Transverse colon (tissue), 3 donors: ENCODE measurements at regions not wholly inside any gene's neighbourhood (a gene's known extent, or its start where the extent isn't known, plus 50 kb on each side); places are given as distances from the start of the nearest gene placed in this dataset.

Experiments used
- CTCF ChIP-seq, 5 experiments: fragments of 200-600 bp in 3 of 5; fragments of 450-650 bp in 2 of 5; sonication (generic) in 3 of 5; IDR thresholded peaks; 1 replicate in 2 of 5; 2 replicates in 3 of 5; pipeline ENCODE4 v1.5.1; 2016 to 2017; ENCODE audit warnings: antibody characterized with exemption in 5 of 5, inconsistent platforms in 3 of 5, mild to moderate bottlenecking in 2 of 5, moderate library complexity in 1 of 5
- EP300 ChIP-seq: sonication (generic); formaldehyde crosslinking; IDR thresholded peaks from one replicate; pipeline ENCODE4 v1.6.1; 2017; ENCODE audit warnings: antibody characterized with exemption, low read depth
- POLR2A ChIP-seq: fragments of 450-650 bp; IDR thresholded peaks from one replicate; pipeline ENCODE4 v1.6.1; 2016; ENCODE audit warnings: antibody characterized with exemption, mild to moderate bottlenecking, moderate library complexity

GRCh38 chr15:94734460-94734859 is 503.1 kb downstream of the MCTP2 start:
- TF ChIP-seq CTCF (IDR thresholded peaks at IDR 0.05) (no peak), POLR2A (no peak), EP300 (no peak)
